K562 (cell line): ENCODE measurements at regions not wholly inside any gene's neighbourhood (a gene's known extent, or its start where the extent isn't known, plus 50 kb on each side); places are given as distances from the start of the nearest gene placed in this dataset.

Source experiments
- ATAC-seq: fragments of 200-7000 bp; cut with Tn5 transposase; 3 replicates; pipeline ENCODE4 v1.9.1; 2020; ENCODE audit warnings: moderate library complexity
- BruUV-seq: library from RNA; stranded (reverse); fragments of 400-500 nt; replicated peaks from 2 replicates; lab custom pipeline; 2021; lab: Mats Ljungman, UMichigan
- CTCF ChIA-PET: fragments of 300-600 bp; formaldehyde crosslinking; extraction: SDS; loops from one replicate; lab custom pipeline; 2021; ENCODE audit warnings: low intra/inter-chr PET ratio; lab: Yijun Ruan, JAX
- POLR2A ChIA-PET: fragments of 300-600, 350-650 bp; sonication (Branson Sonifier 250); formaldehyde crosslinking; extraction: SDS; loops from one replicate; lab custom pipeline; 2021; ENCODE audit warnings: antibody characterized with exemption, inconsistent platforms; lab: Yijun Ruan, JAX
- DNase-seq, 4 experiments: peaks; one replicate each; pipeline versions ENCODE4 v3.0.0 to v3.0.0-alpha.2; 2011 to 2018; ENCODE audit warnings: low spot score in 3 of 4, mixed read lengths in 3 of 4; ENCODE audit errors: extremely low read depth in 1 of 4
- FAIRE-seq: peaks from 2 replicates; lab custom pipeline; 2011; peaks lifted over from hg19 to GRCh38; lab: Jason Lieb, UNC
- H2AFZ ChIP-seq: 2 replicates; pipeline ENCODE4 v1.6.0; 2011; ENCODE audit warnings: low read depth, low read length, control low read depth, inconsistent platforms
- H3K27ac ChIP-seq: fragments of 200-600 bp; 3 replicates; pipeline ENCODE4 v1.8.0; 2011; ENCODE audit warnings: low read depth, mild to moderate bottlenecking, control low read depth, inconsistent platforms, low read length, moderate library complexity, mixed read lengths; ENCODE audit errors: extremely low read depth
- H3K27me3 ChIP-seq, 2 experiments: fragments of 300-600 bp in 1 of 2; 2 replicates in 1 of 2; 3 replicates in 1 of 2; pipeline versions ENCODE4 v1.6.0 to v1.8.0; 2011; ENCODE audit warnings: inconsistent platforms in 2 of 2, low read length in 2 of 2, mild to moderate bottlenecking in 1 of 2, mixed read lengths in 1 of 2, moderate library complexity in 1 of 2; ENCODE audit not compliant: control insufficient read depth in 2 of 2, insufficient read depth in 2 of 2
- H3K36me3 ChIP-seq: fragments of 300-600 bp; 3 replicates; pipeline ENCODE4 v1.8.0; 2011; ENCODE audit warnings: mild to moderate bottlenecking, low read length, inconsistent platforms; ENCODE audit not compliant: control insufficient read depth, insufficient read depth
- H3K4me1 ChIP-seq, 2 experiments: fragments of 200-600 bp in 1 of 2; replicated peaks in 1 of 2; 2 replicates in 1 of 2; 3 replicates in 1 of 2; pipeline versions ENCODE4 v1.5.1 to v1.8.0; 2011; ENCODE audit warnings: inconsistent platforms in 2 of 2, low read length in 2 of 2, mild to moderate bottlenecking in 1 of 2, mixed read lengths in 1 of 2, moderate library complexity in 1 of 2; ENCODE audit not compliant: control insufficient read depth in 2 of 2, insufficient read depth in 2 of 2
- H3K4me2 ChIP-seq: 2 replicates; pipeline ENCODE4 v1.6.1; 2011; ENCODE audit warnings: low read length, control low read depth, inconsistent platforms, mixed read lengths; ENCODE audit not compliant: insufficient read depth
- H3K4me3 ChIP-seq: fragments of 200-600 bp; sonication (generic), shearing (Covaris generic); 2 replicates; pipeline ENCODE4 v1.5.1; 2016; ENCODE audit warnings: control low read depth, inconsistent platforms
- H3K79me2 ChIP-seq: fragments of 200-600 bp; 3 replicates; pipeline ENCODE4 v1.8.0; 2011; ENCODE audit warnings: low read length, inconsistent platforms; ENCODE audit not compliant: control insufficient read depth, insufficient read depth
- H3K9ac ChIP-seq, 2 experiments: 2 replicates each; pipeline versions ENCODE4 v1.6.0 to v1.6.1; 2011; ENCODE audit warnings: low read depth in 2 of 2, low read length in 2 of 2, control low read depth in 1 of 2, inconsistent platforms in 1 of 2, mild to moderate bottlenecking in 1 of 2, mixed read lengths in 1 of 2; ENCODE audit not compliant: insufficient read depth in 1 of 2
- H3K9me1 ChIP-seq: one replicate; pipeline ENCODE4 v1.6.0; 2011; ENCODE audit warnings: inconsistent platforms, mild to moderate bottlenecking, low read length, moderate library complexity; ENCODE audit not compliant: control insufficient read depth, insufficient read depth
- H3K9me3 ChIP-seq: replicated peaks from 2 replicates; pipeline ENCODE4 v1.5.1; 2011; ENCODE audit warnings: low read depth, low read length, inconsistent platforms; ENCODE audit not compliant: control insufficient read depth, insufficient read depth
- H4K20me1 ChIP-seq: replicated peaks from 2 replicates; pipeline ENCODE4 v1.6.1; 2011; ENCODE audit warnings: low read length, inconsistent platforms, mixed read lengths; ENCODE audit not compliant: control insufficient read depth, insufficient read depth
- ASH1L ChIP-seq: fragments of 450-650 bp; IDR thresholded peaks from 2 replicates; pipeline ENCODE4 v1.6.1; 2018; ENCODE audit warnings: borderline replicate concordance, mild to moderate bottlenecking, low read depth; ENCODE audit not compliant: partially characterized antibody
- C11orf30 ChIP-seq: fragments of 450-650 bp; IDR thresholded peaks from 2 replicates; pipeline ENCODE4 v1.6.1; 2016; ENCODE audit warnings: low read depth, mild to moderate bottlenecking
- CREBBP ChIP-seq: IDR thresholded peaks from one replicate; pipeline ENCODE4 v1.6.1; 2012; ENCODE audit warnings: low read depth, mild to moderate bottlenecking, control low read depth, inconsistent platforms, low read length
- PTBP1 ChIP-seq: fragments of 200-400 bp; formaldehyde crosslinking; IDR thresholded peaks from 2 replicates; pipeline ENCODE4 v1.6.1; 2017; ENCODE audit warnings: low read depth, low read length
- ZBTB49 ChIP-seq: sonication (generic); formaldehyde crosslinking; IDR thresholded peaks from 2 replicates; pipeline ENCODE4 v1.8.0; 2022; ENCODE audit warnings: missing genetic modification reagents, mild to moderate bottlenecking, borderline replicate concordance
- ZHX1 ChIP-seq: fragments of 150-350 bp; conservative IDR thresholded peaks from 2 replicates; pipeline ENCODE4 v1.6.1; 2014; ENCODE audit warnings: low read length
- ZNF740 ChIP-seq, 3 experiments: fragments of 200-800 bp in 1 of 3; sonication (Bioruptor generic) in 1 of 3; sonication (generic) in 1 of 3; formaldehyde crosslinking in 1 of 3; IDR thresholded peaks; 2 replicates each; pipeline versions ENCODE4 v1.6.1 to v1.8.0; 2016 to 2022; ENCODE audit warnings: mild to moderate bottlenecking in 2 of 3, missing compliant biosample characterization in 2 of 3, missing genetic modification characterization in 2 of 3, missing genetic modification reagents in 1 of 3
- WGBS: fragments of 100-300 bp; shearing (Covaris generic); methylation state at CpG from one replicate; pipeline ENCODE4 v1.1.6; 2016; ENCODE audit warnings: low coverage, mixed read lengths; ENCODE audit not compliant: insufficient coverage; ENCODE audit errors: missing lambda C conversion rate; 5-methylcytosine and 5-hydroxymethylcytosine counted together
- in situ Hi-C: fragments of 300-500 bp; cut with MboI; formaldehyde crosslinking; loops from 4 replicates; pipeline ENCODE4 v1.15.0; 2018; ENCODE audit warnings: inconsistent platforms, mixed read lengths
- intact Hi-C: fragments of 100-400 bp; cut with micrococcal nuclease; formaldehyde crosslinking; loops from 2 replicates; pipeline ENCODE4 v1.14.2; 2022

DNA sequence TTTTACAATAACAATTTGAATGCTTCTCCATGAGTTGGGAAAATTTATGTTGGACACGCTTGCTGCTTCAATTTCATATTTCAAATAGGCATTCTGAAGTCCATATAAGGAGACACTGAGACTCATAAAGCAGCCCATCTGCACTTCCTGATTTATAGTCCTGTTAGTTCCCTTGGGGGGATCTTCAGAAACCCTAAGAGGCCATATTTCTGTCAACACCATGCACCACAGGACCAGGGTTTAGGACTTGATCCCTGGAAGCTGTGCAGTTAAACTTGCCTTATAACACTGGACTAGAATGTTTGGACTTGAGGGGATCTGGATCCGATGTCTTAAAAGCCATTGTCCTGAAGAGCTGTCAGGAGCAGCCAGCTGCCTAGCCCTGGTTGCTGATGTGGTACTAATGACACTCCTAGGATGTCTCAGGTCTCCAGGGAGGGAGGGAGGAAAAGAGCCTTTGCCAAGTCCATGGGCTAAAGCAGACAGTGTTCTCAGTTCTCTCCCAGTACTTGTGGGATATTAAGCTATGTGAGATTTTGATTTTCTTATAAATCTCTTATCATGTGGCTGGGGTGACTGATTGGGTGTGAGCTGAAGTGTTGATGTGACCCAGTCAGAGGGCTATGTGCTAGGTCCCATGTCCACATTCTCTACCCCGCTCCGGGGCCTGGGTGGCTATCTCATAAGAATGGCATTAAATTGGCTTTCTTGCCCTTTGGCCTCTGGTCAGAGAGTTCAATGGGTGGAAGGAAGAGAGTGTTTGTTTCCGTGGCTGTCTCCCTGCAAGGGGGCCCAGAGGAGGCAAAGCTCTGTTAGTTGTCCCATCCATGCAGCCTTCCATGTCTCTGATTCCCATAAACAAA, 399.8 kb downstream of the OSTF1 start:
- BruUV-seq, result no TSS peak
- POLR2A ChIA-PET, result no interaction called here
- no peak overlapping the region for H2AFZ ChIP-seq
- no peak for TF ChIP-seq ASH1L
- no peaks in the 10 kb centered on the region for H3K36me3 ChIP-seq
- H3K9ac ChIP-seq, result no peak overlapping the region
- in situ Hi-C loops (no loop called here), intact Hi-C loops (no loop called here)
- WGBS, result 0% methylated on average over 5 of the region's 5 CpGs
- H3K27me3 ChIP-seq, result no peaks in the 10 kb centered on the region
- no peak overlapping the region for H3K4me3 ChIP-seq
- H4K20me1 ChIP-seq, result no peaks in the 10 kb centered on the region
- no peak overlapping the region for H3K27ac ChIP-seq
- no peaks in the 10 kb centered on the region for H3K9me1 ChIP-seq
- no peaks in the 10 kb centered on the region for H3K9me3 ChIP-seq
- no peak overlapping the region for H3K4me2 ChIP-seq
- ATAC-seq, result no peak
- no peaks in the 10 kb centered on the region for H3K4me1 ChIP-seq
- CTCF ChIA-PET, result no interaction called here
- no peaks in the 10 kb centered on the region for H3K79me2 ChIP-seq
- no peak for DNase-seq
- no peak for FAIRE-seq

DNA sequence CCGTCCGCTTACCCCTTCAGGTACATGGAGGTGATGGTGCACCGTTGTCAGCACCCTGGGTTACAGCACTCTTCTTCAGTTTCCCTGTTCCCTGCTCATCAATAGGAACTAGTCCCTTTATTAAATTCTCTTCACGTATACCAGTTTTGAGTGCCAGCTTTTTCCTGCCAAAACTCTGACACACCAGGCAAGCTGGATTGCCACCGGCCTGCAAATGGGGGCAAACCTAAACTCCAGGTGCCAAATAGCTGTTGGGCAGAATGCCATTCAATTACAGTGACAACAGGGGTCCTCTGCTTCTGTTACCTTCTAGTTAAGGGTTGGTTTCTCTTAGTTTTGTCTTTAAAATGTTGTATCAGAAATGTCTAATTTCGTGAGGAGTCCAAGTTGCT, 400.4 kb downstream of the OSTF1 start:
- ATAC-seq, result no peak
- H4K20me1 ChIP-seq, result no peaks in the 10 kb centered on the region
- in situ Hi-C loops (no loop called here), intact Hi-C loops (no loop called here)
- no peak overlapping the region for H2AFZ ChIP-seq
- H3K27me3 ChIP-seq, result no peaks in the 10 kb centered on the region
- no peak for FAIRE-seq
- no peak overlapping the region for H3K9ac ChIP-seq
- POLR2A ChIA-PET, result no interaction called here
- H3K9me3 ChIP-seq, result no peaks in the 10 kb centered on the region
- no peaks in the 10 kb centered on the region for H3K4me1 ChIP-seq
- H3K36me3 ChIP-seq, result no peaks in the 10 kb centered on the region
- no peak overlapping the region for H3K4me2 ChIP-seq
- CTCF ChIA-PET, result no interaction called here
- no peak overlapping the region for H3K27ac ChIP-seq
- no peaks in the 10 kb centered on the region for H3K79me2 ChIP-seq
- no peak for DNase-seq
- BruUV-seq, result no TSS peak
- WGBS, result 4% methylated on average over 5 of the region's 6 CpGs
- H3K9me1 ChIP-seq, result no peaks in the 10 kb centered on the region
- no peak overlapping the region for H3K4me3 ChIP-seq
- TF ChIP-seq PTBP1, result no peak
- TF ChIP-seq ZNF740 (CRISPR knock-in tag; IDR thresholded peaks at IDR 0.05), result no peak
- no peak for TF ChIP-seq ZNF740 (tag; IDR thresholded peaks at IDR 0.05)
- TF ChIP-seq ZHX1, result no peak
- TF ChIP-seq C11orf30, result no peak
- no peak for TF ChIP-seq ZBTB49 (CRISPR knock-in tag)
- no peak for TF ChIP-seq CREBBP
